NB4 (cell line): ENCODE measurements at regions not wholly inside any gene's neighbourhood (a gene's known extent, or its start where the extent isn't known, plus 50 kb on each side); places are given as distances from the start of the nearest gene placed in this dataset.

ENCODE experiments used
- MYC ChIP-seq: IDR thresholded peaks from 2 replicates; pipeline ENCODE4 v1.6.1; 2011; ENCODE audit warnings: low read depth, low read length
- POLR2A ChIP-seq: IDR thresholded peaks from 2 replicates; pipeline ENCODE4 v1.6.1; 2011; ENCODE audit warnings: mild to moderate bottlenecking; ENCODE audit not compliant: insufficient read length; ENCODE audit errors: extremely low read depth
- TF ChIP-seq, protein P1 (sequence below): IDR thresholded peaks from one replicate; pipeline ENCODE4 v1.5.1; 2012; ENCODE audit warnings: low read depth, low read length
- TF ChIP-seq, protein P2 (sequence below): IDR thresholded peaks from 2 replicates; pipeline ENCODE4 v1.6.1; 2011; ENCODE audit warnings: low read depth, low read length

DNA sequence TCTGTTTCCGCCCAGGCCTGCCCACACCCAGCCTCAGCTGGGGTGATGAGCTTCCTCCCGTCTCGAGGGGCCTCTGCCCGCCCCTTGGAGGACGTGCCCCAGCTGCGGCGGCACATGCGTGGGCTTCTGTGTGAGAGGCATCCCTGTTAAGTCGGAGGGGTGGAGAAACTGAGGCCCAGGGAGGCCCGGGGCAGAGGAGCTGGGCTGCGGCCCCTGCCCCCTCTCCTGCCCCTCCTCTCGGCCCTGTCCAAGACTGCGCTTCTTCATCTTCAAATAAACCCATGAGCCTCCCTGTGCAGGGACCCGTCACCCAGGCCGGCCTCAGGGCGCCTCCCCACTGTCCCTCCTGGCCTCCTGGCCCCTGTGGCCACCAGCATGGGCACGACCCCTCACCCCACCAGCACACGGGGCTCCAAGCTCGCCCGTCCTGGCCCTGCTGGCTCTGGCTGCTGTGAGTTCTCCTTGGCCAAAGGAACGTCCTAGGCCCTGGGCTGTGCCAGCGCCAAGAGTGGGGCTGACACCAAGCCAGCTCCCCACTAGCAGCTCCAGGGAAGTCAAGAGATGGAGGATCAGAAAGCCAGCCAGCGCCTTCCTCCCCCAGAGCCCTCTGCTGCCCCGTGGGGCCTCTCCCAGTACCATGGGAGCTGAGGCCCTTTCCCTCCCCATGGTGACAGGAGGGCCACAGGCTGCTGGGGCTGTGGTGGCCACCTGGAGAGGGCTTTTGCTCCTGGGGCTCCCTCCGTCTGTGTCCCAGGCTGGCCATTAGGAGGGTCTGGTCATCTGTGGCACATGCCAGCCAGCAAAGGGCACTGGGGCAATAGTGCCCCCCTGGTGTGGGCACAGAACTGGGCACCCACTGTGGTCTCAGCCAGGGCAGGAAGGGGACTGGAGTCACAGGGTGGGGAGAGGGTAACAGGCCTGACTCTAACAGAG is 180.4 kb downstream of the KIF26A start:
- TF ChIP-seq, protein P1, sequence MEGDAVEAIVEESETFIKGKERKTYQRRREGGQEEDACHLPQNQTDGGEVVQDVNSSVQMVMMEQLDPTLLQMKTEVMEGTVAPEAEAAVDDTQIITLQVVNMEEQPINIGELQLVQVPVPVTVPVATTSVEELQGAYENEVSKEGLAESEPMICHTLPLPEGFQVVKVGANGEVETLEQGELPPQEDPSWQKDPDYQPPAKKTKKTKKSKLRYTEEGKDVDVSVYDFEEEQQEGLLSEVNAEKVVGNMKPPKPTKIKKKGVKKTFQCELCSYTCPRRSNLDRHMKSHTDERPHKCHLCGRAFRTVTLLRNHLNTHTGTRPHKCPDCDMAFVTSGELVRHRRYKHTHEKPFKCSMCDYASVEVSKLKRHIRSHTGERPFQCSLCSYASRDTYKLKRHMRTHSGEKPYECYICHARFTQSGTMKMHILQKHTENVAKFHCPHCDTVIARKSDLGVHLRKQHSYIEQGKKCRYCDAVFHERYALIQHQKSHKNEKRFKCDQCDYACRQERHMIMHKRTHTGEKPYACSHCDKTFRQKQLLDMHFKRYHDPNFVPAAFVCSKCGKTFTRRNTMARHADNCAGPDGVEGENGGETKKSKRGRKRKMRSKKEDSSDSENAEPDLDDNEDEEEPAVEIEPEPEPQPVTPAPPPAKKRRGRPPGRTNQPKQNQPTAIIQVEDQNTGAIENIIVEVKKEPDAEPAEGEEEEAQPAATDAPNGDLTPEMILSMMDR, result no peak
- TF ChIP-seq POLR2A (no peak), MYC (no peak)
- TF ChIP-seq, protein P2, sequence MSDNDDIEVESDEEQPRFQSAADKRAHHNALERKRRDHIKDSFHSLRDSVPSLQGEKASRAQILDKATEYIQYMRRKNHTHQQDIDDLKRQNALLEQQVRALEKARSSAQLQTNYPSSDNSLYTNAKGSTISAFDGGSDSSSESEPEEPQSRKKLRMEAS, result no peak
